ENCODE measurements at regions not wholly inside any gene's neighbourhood (a gene's known extent, or its start where the extent isn't known, plus 50 kb on each side); places are given as distances from the start of the nearest gene placed in this dataset.

GRCh38 chr15:85891470-85891869, 96.7 kb upstream of the KLHL25 start:
- no peaks in the 10 kb centered on the region for H3K36me3 Mint-ChIP-seq (ENCODE audit: low read depth)
- TF ChIP-seq CTCF (IDR thresholded peaks at IDR 0.05), result no peak
- DNase-seq, result no peak
- H3K27me3 Mint-ChIP-seq (ENCODE audit: low read depth, poor library complexity), result peaks cover 36% of the 10 kb centered on the region
- no peak overlapping the region for H3K27ac Mint-ChIP-seq
- peaks cover 17% of the 10 kb centered on the region for H3K4me1 Mint-ChIP-seq
- H3K4me3 Mint-ChIP-seq, result no peak overlapping the region
- peaks cover under 1% of the 10 kb centered on the region for H3K9me3 Mint-ChIP-seq

GRCh38 chr15:85892232-85892631, 97.5 kb upstream of the KLHL25 start:
- H3K27ac Mint-ChIP-seq, result no peak overlapping the region
- no peak for TF ChIP-seq CTCF (IDR thresholded peaks at IDR 0.05)
- H3K4me1 Mint-ChIP-seq, result peaks cover 24% of the 10 kb centered on the region
- peaks cover 42% of the 10 kb centered on the region for H3K27me3 Mint-ChIP-seq (ENCODE audit: low read depth, poor library complexity)
- no peak overlapping the region for H3K4me3 Mint-ChIP-seq
- H3K9me3 Mint-ChIP-seq, result peaks cover 4% of the 10 kb centered on the region
- H3K36me3 Mint-ChIP-seq (ENCODE audit: low read depth), result no peaks in the 10 kb centered on the region
- DNase-seq, result no peak

GRCh38 chr15:85897207-85897894, 102.6 kb upstream of the KLHL25 start:
- no peak for TF ChIP-seq CTCF (IDR thresholded peaks at IDR 0.05)
- H3K4me3 Mint-ChIP-seq, result no peak overlapping the region
- no peaks in the 10 kb centered on the region for H3K36me3 Mint-ChIP-seq (ENCODE audit: low read depth)
- H3K27me3 Mint-ChIP-seq (ENCODE audit: low read depth, poor library complexity), result peaks cover 59% of the 10 kb centered on the region
- H3K27ac Mint-ChIP-seq, result peak overlapping the region; percentile 94
- DNase-seq, result no peak
- peaks cover 22% of the 10 kb centered on the region for H3K4me1 Mint-ChIP-seq
- H3K9me3 Mint-ChIP-seq, result peaks cover 8% of the 10 kb centered on the region

- peaks cover 22% of the 10 kb centered on the region for H3K4me1 Mint-ChIP-seq
- no peak overlapping the region for H3K4me3 Mint-ChIP-seq
- no peak for TF ChIP-seq CTCF (IDR thresholded peaks at IDR 0.05)
- no peaks in the 10 kb centered on the region for H3K36me3 Mint-ChIP-seq (ENCODE audit: low read depth)
- DNase-seq, result no peak
- H3K27ac Mint-ChIP-seq, result no peak overlapping the region
- peaks cover 8% of the 10 kb centered on the region for H3K9me3 Mint-ChIP-seq
- H3K27me3 Mint-ChIP-seq (ENCODE audit: low read depth, poor library complexity), result peaks cover 59% of the 10 kb centered on the region
Observed at GRCh38 chr15:85897895-85898717, 103.4 kb upstream of the KLHL25 start.

DNA sequence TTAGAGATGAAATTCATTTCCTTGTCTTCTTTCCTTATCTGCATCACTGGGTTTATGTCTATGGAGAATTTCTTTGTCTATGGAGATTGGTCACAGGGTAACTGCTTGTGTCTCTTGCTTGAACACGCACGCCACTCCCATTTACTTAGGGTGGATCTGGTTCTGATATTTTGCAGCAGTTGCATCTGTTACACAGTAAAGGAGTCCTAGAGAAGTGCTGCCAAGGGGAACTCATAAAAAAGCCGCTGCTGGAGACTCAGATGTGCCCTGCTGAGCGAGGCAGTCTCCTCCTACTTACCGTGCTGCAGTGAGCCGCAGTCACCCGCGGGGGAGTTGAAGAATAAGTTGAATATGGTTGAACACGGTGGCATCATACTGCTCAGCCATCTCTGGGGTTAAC, 105.2 kb upstream of the KLHL25 start:
- no peak overlapping the region for H3K27ac Mint-ChIP-seq
- TF ChIP-seq CTCF (IDR thresholded peaks at IDR 0.05), result no peak
- no peaks in the 10 kb centered on the region for H3K36me3 Mint-ChIP-seq (ENCODE audit: low read depth)
- peaks cover 22% of the 10 kb centered on the region for H3K4me1 Mint-ChIP-seq
- H3K4me3 Mint-ChIP-seq, result no peak overlapping the region
- H3K27me3 Mint-ChIP-seq (ENCODE audit: low read depth, poor library complexity), result peaks cover 54% of the 10 kb centered on the region
- H3K9me3 Mint-ChIP-seq, result peaks cover 8% of the 10 kb centered on the region
- peak; percentile 11 for DNase-seq
